Gastrocnemius medialis (tissue), 4 donors: ENCODE measurements at regions not wholly inside any gene's neighbourhood (a gene's known extent, or its start where the extent isn't known, plus 50 kb on each side); places are given as distances from the start of the nearest gene placed in this dataset.

ENCODE experiments used
- CTCF ChIP-seq, 5 experiments: fragments of 450-650 bp in 3 of 5; fragments of 200-600 bp in 2 of 5; sonication (generic) in 2 of 5; IDR thresholded peaks in 4 of 5; conservative IDR thresholded peaks in 1 of 5; 1 replicate in 4 of 5; 2 replicates in 1 of 5; pipeline ENCODE4 v1.5.1; 2016 to 2019; ENCODE audit warnings: antibody characterized with exemption in 5 of 5, mild to moderate bottlenecking in 3 of 5, moderate library complexity in 3 of 5
- POLR2A ChIP-seq, 2 donors: fragments of 450-650 bp; IDR thresholded peaks; one replicate each; pipeline ENCODE4 v1.6.1; 2017; ENCODE audit warnings: antibody characterized with exemption in 2 of 2, mild to moderate bottlenecking in 2 of 2, moderate library complexity in 2 of 2

GRCh38 chr2:144708626-144709025, 188.7 kb upstream of the ZEB2 start:
- no peak for TF ChIP-seq CTCF (IDR thresholded peaks at IDR 0.05 in 4 of 5, conservative IDR thresholded peaks at IDR 0.05 in 1 of 5)
- TF ChIP-seq POLR2A (IDR thresholded peaks at IDR 0.05), result no peak
